ENCODE measurements at regions not wholly inside any gene's neighbourhood (a gene's known extent, or its start where the extent isn't known, plus 50 kb on each side); places are given as distances from the start of the nearest gene placed in this dataset.
A peak's percentile ranks its signal among the peaks of the same experiment; 100 is the strongest.

DNA sequence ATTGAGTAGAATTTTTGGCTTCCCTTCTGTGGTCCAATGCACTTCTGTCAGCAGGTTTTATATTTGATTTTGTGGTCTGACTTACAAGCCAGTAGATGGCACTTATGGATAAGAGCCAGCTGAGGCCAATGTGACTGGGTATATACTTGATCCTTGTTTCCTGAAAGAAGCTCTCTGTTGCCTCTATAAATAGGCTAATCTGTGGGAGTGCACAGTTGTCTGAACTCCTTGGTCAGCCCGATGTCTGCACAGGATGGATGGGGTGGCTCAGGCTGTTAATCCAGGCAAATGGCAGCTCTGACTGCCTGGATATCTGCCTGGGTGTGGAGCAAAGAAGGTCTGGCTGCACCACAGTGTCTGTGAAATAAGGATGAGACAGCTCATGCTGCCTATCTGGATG lies 1183.7 kb upstream of the PRMT6 start:
- no peak overlapping the region for H3K4me3 ChIP-seq (ENCODE audit: low read depth, low read length)
- no peak for DNase-seq (ENCODE audit: low read depth)
- TF ChIP-seq CTCF (conservative IDR thresholded peaks at IDR 0.05; ENCODE audit: low read depth, low read length), result no peak

DNA sequence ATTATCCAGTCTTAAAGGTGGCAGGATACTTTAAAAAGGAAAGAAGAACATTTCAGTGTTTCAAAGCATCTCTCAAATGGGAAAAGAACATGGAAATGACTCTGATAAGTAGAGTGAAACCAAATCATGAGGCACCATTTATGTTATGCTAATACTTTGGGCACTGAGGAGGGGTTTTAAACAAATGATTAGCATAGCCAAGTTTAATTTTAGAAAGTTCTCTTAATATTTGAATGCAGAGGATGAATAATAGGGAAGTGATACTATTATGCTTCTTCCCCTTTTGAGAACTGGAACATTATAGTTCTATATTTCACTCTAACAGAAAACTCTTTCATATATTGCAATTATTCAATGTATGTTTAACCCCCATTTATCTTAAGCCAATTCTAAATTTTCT lies 1181.9 kb upstream of the PRMT6 start:
- H3K4me3 ChIP-seq (ENCODE audit: low read depth, low read length), result no peak overlapping the region
- TF ChIP-seq CTCF (conservative IDR thresholded peaks at IDR 0.05; ENCODE audit: low read depth, low read length), result no peak
- DNase-seq (ENCODE audit: low read depth), result no peak

GRCh38 chr1:105886309-105886708 lies 1170.2 kb upstream of the PRMT6 start:
- TF ChIP-seq CTCF (conservative IDR thresholded peaks at IDR 0.05; ENCODE audit: low read depth, low read length), result no peak
- DNase-seq (ENCODE audit: low read depth), result no peak
- H3K4me3 ChIP-seq (ENCODE audit: low read depth, low read length), result no peak overlapping the region

DNA sequence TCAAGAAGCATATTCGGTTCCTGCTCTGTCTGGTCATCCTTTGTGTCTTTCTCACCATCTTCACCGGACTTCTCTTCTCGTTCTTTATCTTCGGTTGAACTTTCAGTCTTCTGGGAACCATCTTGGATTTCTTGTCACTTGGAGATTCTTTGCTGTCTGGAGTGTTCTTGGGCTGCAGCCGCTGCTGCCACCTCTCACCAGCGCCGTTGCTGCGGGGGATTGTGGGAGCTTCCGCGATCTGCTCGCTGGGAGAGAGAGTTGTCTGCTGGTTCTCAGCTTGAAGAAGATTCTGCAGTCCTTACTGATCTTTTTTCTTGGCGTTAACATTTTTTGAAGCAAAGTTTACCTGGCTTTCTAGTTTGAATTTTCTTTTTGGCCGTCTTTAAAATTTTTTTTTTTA lies 1165.2 kb upstream of the PRMT6 start:
- H3K4me3 ChIP-seq (ENCODE audit: low read depth, low read length), result no peak overlapping the region
- TF ChIP-seq CTCF (conservative IDR thresholded peaks at IDR 0.05; ENCODE audit: low read depth, low read length), result no peak
- no peak for DNase-seq (ENCODE audit: low read depth)

DNA sequence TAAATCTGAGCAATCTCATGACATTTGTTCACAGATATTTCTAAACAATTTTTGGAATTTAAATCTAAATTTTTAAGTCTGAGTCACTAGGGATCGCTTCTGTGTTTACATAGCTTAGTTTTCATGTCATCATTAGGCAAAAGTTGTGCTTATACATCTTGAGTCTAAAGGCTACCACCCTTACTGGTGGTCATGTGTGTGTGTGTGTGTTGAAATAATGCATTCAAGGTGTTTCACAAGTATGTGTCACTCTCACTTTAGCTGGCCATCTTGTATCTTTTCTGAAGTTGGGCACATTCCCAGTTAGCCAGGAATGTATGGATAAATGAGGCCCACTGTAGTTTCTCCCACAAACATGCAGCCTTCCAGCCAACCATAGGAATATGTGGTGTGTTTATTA lies 1162.5 kb upstream of the PRMT6 start:
- DNase-seq (ENCODE audit: low read depth), result peak; percentile 41
- no peak overlapping the region for H3K4me3 ChIP-seq (ENCODE audit: low read depth, low read length)
- TF ChIP-seq CTCF (conservative IDR thresholded peaks at IDR 0.05; ENCODE audit: low read depth, low read length), result no peak

GRCh38 chr1:105909811-105910210 lies 1146.7 kb upstream of the PRMT6 start:
- no peak for DNase-seq (ENCODE audit: low read depth)
- no peak overlapping the region for H3K4me3 ChIP-seq (ENCODE audit: low read depth, low read length)
- no peak for TF ChIP-seq CTCF (conservative IDR thresholded peaks at IDR 0.05; ENCODE audit: low read depth, low read length)

GRCh38 chr1:105914403-105914802 lies 1142.1 kb upstream of the PRMT6 start:
- no peak overlapping the region for H3K4me3 ChIP-seq (ENCODE audit: low read depth, low read length)
- no peak for TF ChIP-seq CTCF (conservative IDR thresholded peaks at IDR 0.05; ENCODE audit: low read depth, low read length)
- no peak for DNase-seq (ENCODE audit: low read depth)

Measured in choroid plexus epithelial cell (primary cell).